GM12875 (cell line): ENCODE measurements at regions not wholly inside any gene's neighbourhood (a gene's known extent, or its start where the extent isn't known, plus 50 kb on each side); places are given as distances from the start of the nearest gene placed in this dataset.
A peak's percentile ranks its signal among the peaks of the same experiment; 100 is the strongest.

Experiments used
- H3K4me3 ChIP-seq: one replicate; pipeline ENCODE4 v1.5.1; 2011; ENCODE audit warnings: low read depth, low read length, control low read depth
- CTCF ChIP-seq: IDR thresholded peaks from 2 replicates; pipeline ENCODE4 v1.5.1; 2011; ENCODE audit warnings: low read depth, mild to moderate bottlenecking, control low read depth, inconsistent platforms, low read length, moderate library complexity, borderline replicate concordance; ENCODE audit not compliant: insufficient read depth

- TF ChIP-seq CTCF = peak; percentile 59; the same call in 1 of the 2 replicates
- no peak overlapping the region for H3K4me3 ChIP-seq
These were observed 425.7 kb downstream of the LRATD1 start for GRCh38 chr2:15058015-15058720.

- no peak for TF ChIP-seq CTCF
These were observed 426.2 kb downstream of the LRATD1 start for GRCh38 chr2:15058721-15059157.

DNA sequence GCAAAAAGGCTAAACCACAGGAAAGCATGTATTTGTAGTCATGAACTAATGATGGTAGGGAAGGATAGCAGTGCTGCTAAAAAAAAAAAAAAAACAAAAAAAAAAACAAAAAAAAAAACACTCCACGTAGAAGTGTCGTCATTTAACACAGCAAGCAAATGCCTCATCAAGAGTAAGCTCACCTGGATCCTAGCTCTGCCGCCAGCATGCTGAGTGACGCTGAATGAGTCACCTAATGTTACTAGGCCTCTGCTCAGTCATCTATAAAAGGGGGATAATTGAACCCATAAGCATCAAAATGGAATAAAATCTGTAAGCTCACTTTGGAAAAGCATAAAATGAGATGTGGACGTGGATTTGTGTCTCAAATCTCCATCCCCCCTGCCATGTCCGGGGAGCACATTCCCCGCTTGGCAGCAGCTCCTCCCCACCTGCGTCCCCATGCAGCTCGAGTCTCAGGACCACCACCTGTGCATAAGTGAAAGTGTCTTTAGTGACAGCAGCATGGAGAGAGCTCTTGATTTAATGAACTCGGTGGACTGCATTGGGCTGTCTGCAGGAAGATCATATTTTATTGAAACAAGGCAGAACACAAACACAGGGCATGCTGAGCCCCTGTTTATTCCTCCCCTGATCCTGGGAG lies 427.5 kb downstream of the LRATD1 start:
- TF ChIP-seq CTCF = no peak
- H3K4me3 ChIP-seq = no peak overlapping the region

More at GRCh38 chr2:15058721-15059157, 426.2 kb downstream of the LRATD1 start:
- H3K4me3 ChIP-seq = no peak overlapping the region

GRCh38 chr2:15061268-15061667 lies 428.8 kb downstream of the LRATD1 start:
- TF ChIP-seq CTCF = no peak

DNA sequence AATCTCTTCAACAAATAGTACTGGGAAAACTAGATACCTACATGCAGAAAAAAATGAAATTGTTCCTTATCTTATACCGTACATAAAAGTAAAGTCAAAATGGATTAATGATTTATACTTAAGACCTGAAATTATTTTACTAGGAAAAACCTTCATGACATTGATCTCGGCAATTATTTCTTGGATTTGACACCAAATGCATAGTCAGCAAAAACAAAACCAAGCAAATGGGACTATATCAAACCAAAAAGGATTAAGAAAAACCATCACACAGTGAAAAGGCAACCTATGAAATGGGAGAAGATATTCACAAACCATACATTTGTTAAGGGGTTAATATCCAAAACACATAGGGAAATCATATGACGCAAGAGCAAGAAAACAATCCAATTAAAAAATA lies 433.6 kb downstream of the LRATD1 start:
- no peak for TF ChIP-seq CTCF
- H3K4me3 ChIP-seq = no peak overlapping the region

More at GRCh38 chr2:15061268-15061667, 428.8 kb downstream of the LRATD1 start:
- no peak overlapping the region for H3K4me3 ChIP-seq

GRCh38 chr2:15069149-15069548 lies 436.6 kb downstream of the LRATD1 start:
- TF ChIP-seq CTCF = no peak
- no peak overlapping the region for H3K4me3 ChIP-seq

- H3K4me3 ChIP-seq = no peak overlapping the region
- no peak for TF ChIP-seq CTCF
These were observed 440.3 kb downstream of the LRATD1 start for GRCh38 chr2:15072836-15073235.
